HT1080 (cell line): ENCODE measurements at regions not wholly inside any gene's neighbourhood (a gene's known extent, or its start where the extent isn't known, plus 50 kb on each side); places are given as distances from the start of the nearest gene placed in this dataset.
"Not testable (repeated sequence)": the region's sequence is repeated elsewhere in the genome, so short reads cannot be mapped to it uniquely, and the experiment has no call there.

ENCODE experiments used
- DNase-seq: peaks from one replicate; pipeline ENCODE4 v3.0.0-alpha.2; 2015; ENCODE audit warnings: low read depth

GRCh38 chrX:145881175-145881995 is 63.8 kb downstream of the SLITRK2 start:
- DNase-seq = peak; percentile 23

DNA sequence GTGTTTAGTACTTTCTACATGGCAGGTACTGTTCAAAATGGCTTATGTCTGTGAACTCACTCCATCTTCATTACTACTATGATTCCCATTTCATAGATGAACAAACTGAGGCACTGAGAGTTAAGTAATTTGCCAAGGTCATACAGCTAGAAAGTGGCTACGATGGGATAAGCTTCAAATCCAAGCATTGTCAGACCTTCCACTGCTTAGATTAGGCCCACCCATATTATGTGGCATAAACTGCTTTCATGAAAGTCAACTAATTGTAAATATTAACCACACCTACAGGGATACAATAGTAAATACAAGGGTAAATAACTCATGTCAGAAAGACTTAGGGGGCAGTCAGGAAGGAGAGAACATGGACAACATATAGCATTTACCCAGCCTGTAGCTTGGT is 68.8 kb downstream of the SLITRK2 start:
- no peak for DNase-seq

DNA sequence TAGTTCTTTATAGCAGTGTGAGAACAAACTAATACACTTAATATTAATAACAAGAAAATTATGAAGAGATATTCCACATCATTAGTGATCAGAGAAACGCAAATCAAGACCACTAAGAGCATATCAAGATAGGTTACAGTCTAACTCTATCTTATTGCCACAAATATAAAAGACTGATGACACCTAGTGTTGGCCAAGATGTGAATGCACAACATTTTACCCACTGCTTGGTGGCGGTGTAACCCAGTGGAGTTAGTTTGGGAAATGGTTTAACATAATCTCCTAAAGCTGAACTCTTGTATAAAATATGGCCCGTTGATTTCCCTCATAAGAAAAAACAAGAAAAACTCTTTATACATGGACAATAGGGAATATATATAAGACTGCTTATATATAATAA is 92.4 kb downstream of the SLITRK2 start:
- peak; percentile 0 for DNase-seq

DNA sequence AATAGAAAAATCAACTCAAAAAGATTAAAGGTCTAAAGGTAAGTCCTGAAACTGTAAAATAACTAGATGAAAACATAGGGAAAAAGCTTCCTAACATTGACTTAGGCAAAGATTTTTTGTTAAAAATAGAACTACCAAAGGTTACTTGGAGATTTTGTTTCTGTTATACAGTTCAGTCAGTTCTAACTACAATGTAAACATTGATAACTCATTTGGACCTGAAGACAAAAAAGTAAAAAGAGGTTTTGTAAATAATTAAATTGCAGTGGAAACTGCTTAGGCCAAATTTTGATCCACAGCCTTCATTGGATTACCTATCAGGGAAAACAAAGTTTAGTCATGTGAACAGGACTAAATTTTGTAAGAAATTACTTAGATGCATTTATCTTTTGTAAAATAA is 101.8 kb downstream of the SLITRK2 start:
- DNase-seq = no peak

DNA sequence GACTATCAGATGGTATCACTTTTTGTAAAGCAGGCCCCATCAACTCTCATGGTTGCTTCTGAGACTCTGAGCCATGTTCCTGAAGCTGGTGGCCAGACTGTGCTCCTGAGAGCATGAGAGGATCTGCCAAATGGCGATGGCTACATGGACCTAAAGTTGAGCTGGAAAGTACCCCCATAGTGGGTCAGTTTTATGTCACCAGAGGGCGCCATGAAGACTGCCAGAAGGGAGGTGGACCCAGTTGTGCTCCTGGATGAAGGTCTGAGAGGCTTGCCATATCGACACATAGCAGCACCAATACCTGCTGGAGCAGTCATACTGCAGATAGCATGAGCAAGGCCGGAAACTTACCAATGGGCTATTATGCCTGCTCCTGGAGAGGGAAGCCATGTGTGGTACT is 105.7 kb downstream of the SLITRK2 start:
- no peak for DNase-seq

GRCh38 chrX:145936769-145937168 is 119.1 kb downstream of the SLITRK2 start:
- no peak for DNase-seq

- no peak for DNase-seq
Observed at GRCh38 chrX:145949056-145949455, 131.4 kb downstream of the SLITRK2 start.

DNA sequence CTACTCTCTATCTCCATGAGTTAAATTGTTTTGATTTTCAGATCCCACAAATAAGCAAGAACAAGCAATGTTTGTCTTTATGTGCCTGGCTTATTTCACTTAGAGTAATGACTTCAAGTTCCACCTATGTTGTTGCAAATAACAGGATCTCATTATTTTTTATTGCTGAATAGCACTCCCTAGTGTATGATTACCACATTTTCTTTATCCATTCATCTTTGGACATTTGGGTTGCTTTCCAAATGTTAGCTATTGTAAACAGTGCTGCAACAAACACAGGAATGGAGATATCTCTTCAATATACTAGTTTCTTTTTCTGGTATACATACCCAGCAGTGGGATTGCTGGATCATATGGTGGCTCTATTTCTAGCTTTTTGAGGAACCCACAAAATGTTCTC is 136.0 kb downstream of the SLITRK2 start:
- no peak for DNase-seq

DNA sequence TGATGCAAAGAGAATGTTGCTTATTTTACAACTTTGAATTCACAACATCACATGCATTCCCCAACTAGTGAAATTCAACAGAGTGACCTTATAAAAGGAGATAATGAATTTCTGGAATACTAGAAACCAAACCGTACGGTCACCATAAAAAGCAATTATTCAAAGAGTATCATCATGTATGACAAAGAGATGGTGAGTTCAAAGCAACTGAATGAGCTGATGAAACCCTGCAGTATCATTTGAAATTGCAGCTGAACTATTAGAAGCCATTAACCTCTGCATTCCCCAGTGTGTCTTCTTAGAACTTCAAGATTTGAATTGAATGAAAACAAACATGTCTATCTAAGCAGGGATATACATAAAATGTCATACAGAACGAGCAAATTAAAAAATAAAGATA is 172.4 kb downstream of the SLITRK2 start:
- DNase-seq = no peak

GRCh38 chrX:146006637-146007036 is 189.0 kb downstream of the SLITRK2 start:
- DNase-seq = no peak

DNA sequence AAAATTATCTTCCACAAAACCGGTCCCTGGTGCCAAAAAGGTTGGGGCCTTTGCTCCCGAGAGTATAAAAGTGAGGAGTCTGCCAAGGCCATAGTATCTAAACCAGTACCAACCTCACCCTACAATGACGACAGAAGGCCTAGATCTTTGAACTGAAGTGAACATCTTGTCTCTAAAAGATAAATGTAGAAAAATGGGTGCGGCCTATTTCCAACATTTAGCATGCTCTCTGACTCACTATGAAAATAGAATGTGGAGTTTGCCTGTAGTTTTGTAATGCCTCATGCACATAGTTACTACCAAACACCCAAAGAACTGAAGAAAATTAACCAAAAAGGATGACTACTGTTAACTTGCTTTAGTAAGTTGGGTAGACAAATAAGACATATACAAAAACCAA is 218.4 kb downstream of the SLITRK2 start:
- no peak for DNase-seq

GRCh38 chrX:146041741-146042140 is 224.1 kb downstream of the SLITRK2 start:
- no peak for DNase-seq

- not testable (repeated sequence) for DNase-seq
Observed at GRCh38 chrX:146046011-146046715, 228.5 kb downstream of the SLITRK2 start.

DNA sequence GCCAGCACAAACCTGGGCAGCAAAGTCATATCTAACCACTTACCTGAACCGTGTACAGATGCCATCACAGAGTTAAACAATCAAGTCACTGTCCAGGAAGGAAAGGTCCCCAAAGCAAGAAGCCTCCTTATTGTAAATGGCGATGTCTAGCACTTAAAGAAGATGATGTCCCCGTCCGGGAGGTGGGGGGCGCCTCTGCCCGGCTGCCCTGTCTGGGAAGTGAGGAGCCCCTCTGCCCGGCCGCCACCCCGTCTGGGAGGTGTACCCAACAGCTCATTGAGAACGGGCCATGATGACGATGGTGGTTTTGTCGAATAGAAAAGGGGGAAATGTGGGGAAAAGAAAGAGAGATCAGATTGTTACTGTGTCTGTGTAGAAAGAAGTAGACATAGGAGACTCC is 231.9 kb downstream of the SLITRK2 start:
- not testable (repeated sequence) for DNase-seq

DNA sequence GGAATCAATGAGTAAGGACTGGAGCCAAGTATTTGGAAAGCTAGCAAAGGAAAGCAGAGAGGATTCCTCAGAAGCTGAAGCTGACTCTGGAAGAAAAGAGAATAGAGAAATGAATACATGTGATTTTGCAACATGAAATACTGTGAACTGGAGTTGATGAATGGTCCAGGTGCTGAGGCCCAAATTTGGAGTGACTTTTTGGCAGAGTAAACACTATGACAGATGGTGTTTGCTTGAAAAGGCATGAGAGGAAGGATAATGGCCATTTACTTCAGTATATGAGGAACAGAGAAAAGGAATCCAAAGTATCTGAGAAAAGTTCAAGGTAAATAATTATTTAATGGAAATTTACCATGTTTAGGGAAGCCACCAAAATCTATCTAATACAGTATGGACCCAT is 236.7 kb downstream of the SLITRK2 start:
- no peak for DNase-seq

DNA sequence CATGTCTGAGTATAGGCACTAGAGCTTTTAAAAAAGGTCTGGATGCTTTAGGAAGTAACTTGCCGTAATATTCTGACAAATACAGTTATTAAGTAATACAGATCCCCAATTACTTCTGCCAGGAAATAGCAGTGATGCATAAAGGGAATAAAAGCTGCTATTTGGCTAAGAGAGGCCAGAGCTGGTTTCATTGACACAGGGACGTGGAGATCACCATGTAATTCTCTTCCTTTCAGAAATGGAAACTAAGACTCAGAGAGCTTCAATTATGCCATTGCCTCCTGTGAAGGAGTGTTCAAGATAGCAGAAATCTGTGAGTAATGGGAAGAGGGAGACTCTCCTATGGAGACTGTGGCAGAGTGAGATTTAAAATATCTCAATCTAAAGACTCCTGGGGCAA is 238.1 kb downstream of the SLITRK2 start:
- no peak for DNase-seq

DNA sequence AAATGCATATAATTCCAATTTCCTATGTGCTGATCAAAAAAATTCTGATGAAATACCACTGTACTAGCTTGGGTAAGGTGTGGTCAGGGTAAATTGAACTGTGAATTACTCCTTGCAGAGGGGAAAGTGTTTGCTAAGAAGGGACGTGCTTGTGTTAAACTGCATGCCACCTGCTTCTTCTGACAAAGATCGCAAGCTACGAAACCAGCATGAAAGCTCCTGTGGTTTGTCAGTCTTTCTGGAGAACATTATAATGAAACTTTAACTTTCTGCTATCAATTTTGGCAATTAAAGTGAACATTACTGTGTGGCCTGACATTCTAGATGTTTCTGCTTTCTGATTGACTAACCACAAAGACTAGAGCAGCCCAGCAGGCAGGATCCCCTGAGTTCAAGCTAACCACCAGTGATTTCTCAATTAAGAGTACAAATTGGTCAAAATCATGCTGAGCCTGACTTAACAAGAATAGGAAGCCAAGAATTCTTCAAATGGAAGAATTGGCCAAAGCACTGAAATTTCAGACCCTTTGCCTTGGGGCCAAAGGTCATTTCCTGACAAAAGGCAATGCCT is 239.0 kb downstream of the SLITRK2 start:
- DNase-seq = no peak

GRCh38 chrX:146064156-146064555 is 246.5 kb downstream of the SLITRK2 start:
- no peak for DNase-seq

- no peak for DNase-seq
Observed at GRCh38 chrX:146090732-146091131, 273.1 kb downstream of the SLITRK2 start.

DNA sequence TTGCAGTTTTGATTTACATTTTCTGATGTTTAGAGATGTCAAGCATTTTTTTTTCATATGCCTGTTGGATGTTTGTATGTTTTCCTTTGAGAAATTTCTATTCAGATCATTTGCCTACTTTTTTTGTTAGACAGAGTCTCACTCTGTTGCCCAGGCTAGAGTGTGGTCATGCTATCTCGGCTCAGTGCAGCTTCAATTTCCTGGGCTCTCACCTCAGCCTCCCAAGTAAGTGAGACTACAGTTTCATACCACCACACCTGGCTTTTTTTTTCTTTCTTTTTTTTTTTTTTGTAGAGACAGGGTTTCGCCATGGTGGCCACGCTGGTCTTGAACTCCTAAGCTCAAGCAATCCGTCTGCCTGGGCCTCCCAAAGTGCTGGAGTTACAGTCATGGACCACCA is 291.7 kb downstream of the SLITRK2 start:
- no peak for DNase-seq

DNA sequence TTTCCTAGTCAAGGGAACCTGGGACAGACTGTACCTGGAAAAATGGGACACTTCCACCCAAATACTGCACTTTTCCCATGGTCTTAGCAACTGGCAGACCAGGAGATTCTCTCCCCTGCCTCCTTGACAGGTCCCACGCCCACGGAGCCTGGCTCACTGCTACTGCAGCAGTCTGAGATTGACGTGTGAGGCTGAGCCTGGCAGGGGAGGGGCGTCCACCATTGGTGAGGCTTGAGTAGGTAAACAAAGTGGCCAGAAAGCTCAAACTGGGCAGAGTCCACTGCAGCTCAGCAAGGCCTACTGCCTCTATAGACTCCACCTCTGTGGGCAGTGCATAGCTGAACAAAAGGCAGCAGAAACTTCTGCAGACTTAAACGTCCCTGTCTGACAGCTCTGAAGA is 301.4 kb downstream of the SLITRK2 start:
- DNase-seq = not testable (repeated sequence)

- DNase-seq = peak; percentile 8
Observed at GRCh38 chrX:146127617-146128016, 310.0 kb downstream of the SLITRK2 start.

GRCh38 chrX:146141221-146141620 is 323.6 kb downstream of the SLITRK2 start:
- DNase-seq = no peak
